ENCODE measurements at regions not wholly inside any gene's neighbourhood (a gene's known extent, or its start where the extent isn't known, plus 50 kb on each side); places are given as distances from the start of the nearest gene placed in this dataset.

- TF ChIP-seq EP300 (IDR thresholded peaks at IDR 0.05) (no peak), POLR2A (IDR thresholded peaks at IDR 0.05) (no peak), CTCF (IDR thresholded peaks at IDR 0.05) (no peak)
Observed at GRCh38 chr20:24139846-24140245, 151.3 kb upstream of the GGTLC1 start.
